PC-9 (cell line): ENCODE measurements at regions not wholly inside any gene's neighbourhood (a gene's known extent, or its start where the extent isn't known, plus 50 kb on each side); places are given as distances from the start of the nearest gene placed in this dataset.

ENCODE experiments used
- CTCF ChIP-seq: fragments of 200-600 bp; sonication (generic); conservative IDR thresholded peaks from 2 replicates; pipeline ENCODE4 v1.6.1; 2017; ENCODE audit warnings: mixed run types, antibody characterized with exemption, mild to moderate bottlenecking, moderate library complexity
- EZH2 ChIP-seq: fragments of 200-600 bp; sonication (generic); IDR thresholded peaks from 2 replicates; pipeline ENCODE4 v1.8.0; 2017; ENCODE audit warnings: antibody characterized with exemption, low read depth

- no peak for TF ChIP-seq CTCF
- no peak for TF ChIP-seq EZH2
These were observed 932.5 kb upstream of the PIK3C3 start for GRCh38 chr18:41022484-41022883.
